ENCODE measurements at regions not wholly inside any gene's neighbourhood (a gene's known extent, or its start where the extent isn't known, plus 50 kb on each side); places are given as distances from the start of the nearest gene placed in this dataset.

DNA sequence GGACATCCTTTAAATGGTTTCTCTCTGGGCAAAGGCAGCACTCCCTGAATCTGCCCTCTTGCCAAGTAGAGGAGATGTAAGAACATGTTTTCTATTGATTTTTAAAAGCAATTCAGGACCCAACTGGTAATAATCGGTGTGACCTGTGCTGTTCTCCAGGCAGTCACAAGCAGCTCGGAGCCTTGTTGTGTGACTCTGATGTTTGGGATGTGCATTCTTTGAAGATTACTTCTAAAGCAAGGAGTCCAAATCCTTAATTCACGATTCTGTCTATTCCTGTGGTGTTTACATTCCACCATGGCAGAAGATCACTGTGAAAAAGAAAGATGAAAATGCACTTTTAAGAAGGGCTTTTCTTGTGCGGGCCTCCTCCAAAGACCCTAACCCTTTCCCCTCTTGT lies 122.3 kb upstream of the ZNF536 start:
- TF ChIP-seq RAD21 (IDR thresholded peaks at IDR 0.05; ENCODE audit: low read length) (no peak), JUND (IDR thresholded peaks at IDR 0.05) (no peak), MXI1 (IDR thresholded peaks at IDR 0.05; ENCODE audit: low read depth, low read length) (no peak), POLR2AphosphoS5 (IDR thresholded peaks at IDR 0.05; ENCODE audit: low read depth, low read length) (no peak)
- TF ChIP-seq, protein P1, sequence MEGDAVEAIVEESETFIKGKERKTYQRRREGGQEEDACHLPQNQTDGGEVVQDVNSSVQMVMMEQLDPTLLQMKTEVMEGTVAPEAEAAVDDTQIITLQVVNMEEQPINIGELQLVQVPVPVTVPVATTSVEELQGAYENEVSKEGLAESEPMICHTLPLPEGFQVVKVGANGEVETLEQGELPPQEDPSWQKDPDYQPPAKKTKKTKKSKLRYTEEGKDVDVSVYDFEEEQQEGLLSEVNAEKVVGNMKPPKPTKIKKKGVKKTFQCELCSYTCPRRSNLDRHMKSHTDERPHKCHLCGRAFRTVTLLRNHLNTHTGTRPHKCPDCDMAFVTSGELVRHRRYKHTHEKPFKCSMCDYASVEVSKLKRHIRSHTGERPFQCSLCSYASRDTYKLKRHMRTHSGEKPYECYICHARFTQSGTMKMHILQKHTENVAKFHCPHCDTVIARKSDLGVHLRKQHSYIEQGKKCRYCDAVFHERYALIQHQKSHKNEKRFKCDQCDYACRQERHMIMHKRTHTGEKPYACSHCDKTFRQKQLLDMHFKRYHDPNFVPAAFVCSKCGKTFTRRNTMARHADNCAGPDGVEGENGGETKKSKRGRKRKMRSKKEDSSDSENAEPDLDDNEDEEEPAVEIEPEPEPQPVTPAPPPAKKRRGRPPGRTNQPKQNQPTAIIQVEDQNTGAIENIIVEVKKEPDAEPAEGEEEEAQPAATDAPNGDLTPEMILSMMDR (IDR thresholded peaks at IDR 0.05): no peak
- TF ChIP-seq, protein P2, sequence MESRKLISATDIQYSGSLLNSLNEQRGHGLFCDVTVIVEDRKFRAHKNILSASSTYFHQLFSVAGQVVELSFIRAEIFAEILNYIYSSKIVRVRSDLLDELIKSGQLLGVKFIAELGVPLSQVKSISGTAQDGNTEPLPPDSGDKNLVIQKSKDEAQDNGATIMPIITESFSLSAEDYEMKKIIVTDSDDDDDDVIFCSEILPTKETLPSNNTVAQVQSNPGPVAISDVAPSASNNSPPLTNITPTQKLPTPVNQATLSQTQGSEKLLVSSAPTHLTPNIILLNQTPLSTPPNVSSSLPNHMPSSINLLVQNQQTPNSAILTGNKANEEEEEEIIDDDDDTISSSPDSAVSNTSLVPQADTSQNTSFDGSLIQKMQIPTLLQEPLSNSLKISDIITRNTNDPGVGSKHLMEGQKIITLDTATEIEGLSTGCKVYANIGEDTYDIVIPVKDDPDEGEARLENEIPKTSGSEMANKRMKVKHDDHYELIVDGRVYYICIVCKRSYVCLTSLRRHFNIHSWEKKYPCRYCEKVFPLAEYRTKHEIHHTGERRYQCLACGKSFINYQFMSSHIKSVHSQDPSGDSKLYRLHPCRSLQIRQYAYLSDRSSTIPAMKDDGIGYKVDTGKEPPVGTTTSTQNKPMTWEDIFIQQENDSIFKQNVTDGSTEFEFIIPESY (IDR thresholded peaks at IDR 0.05; ENCODE audit: borderline replicate concordance, low read depth): no peak

All from SK-N-SH (cell line).